ENCODE measurements at regions not wholly inside any gene's neighbourhood (a gene's known extent, or its start where the extent isn't known, plus 50 kb on each side); places are given as distances from the start of the nearest gene placed in this dataset.

- TF ChIP-seq CTCF (IDR thresholded peaks at IDR 0.05; ENCODE audit: low read depth, low read length) (no peak), EZH2phosphoT487 (IDR thresholded peaks at IDR 0.05; ENCODE audit: low read depth) (no peak)
These were observed 316.3 kb downstream of the SEC14L1 start for GRCh38 chr17:77456951-77457548.

Data from OCI-LY3 (cell line).